Vagina (tissue), 2 donors: ENCODE measurements at regions not wholly inside any gene's neighbourhood (a gene's known extent, or its start where the extent isn't known, plus 50 kb on each side); places are given as distances from the start of the nearest gene placed in this dataset.

ENCODE experiments used
- DNase-seq, 2 donors: peaks; one replicate each; pipeline ENCODE4 v3.0.0-alpha.2; 2017; ENCODE audit errors: extremely low spot score in 2 of 2
- H3K27ac ChIP-seq: fragments of 200-600 bp; sonication (generic); one replicate; pipeline ENCODE4 v1.5.1; 2019
- H3K27me3 ChIP-seq: fragments of 200-600 bp; sonication (generic); one replicate; pipeline ENCODE4 v1.5.1; 2019
- H3K36me3 ChIP-seq, 2 donors: fragments of 200-600 bp; sonication (generic); one replicate each; pipeline ENCODE4 v1.5.1; 2017 to 2019
- H3K4me1 ChIP-seq: fragments of 200-600 bp; sonication (generic); one replicate; pipeline ENCODE4 v1.5.1; 2019
- H3K4me3 ChIP-seq, 2 donors: fragments of 200-600 bp; sonication (generic); 1 replicate in 1 of 2; 2 replicates in 1 of 2; pipeline ENCODE4 v1.5.1; 2016 to 2019
- H3K9me3 ChIP-seq: fragments of 200-600 bp; sonication (generic); one replicate; pipeline ENCODE4 v1.5.1; 2019
- POLR2A ChIP-seq, 2 donors: fragments of 450-650 bp; IDR thresholded peaks; one replicate each; pipeline ENCODE4 v1.6.1; 2017; ENCODE audit warnings: antibody characterized with exemption in 2 of 2, mild to moderate bottlenecking in 2 of 2, moderate library complexity in 2 of 2
- POLR2AphosphoS5 ChIP-seq, 2 donors: sonication (generic); formaldehyde crosslinking; IDR thresholded peaks; one replicate each; pipeline ENCODE4 v1.9.0; 2017; ENCODE audit warnings: antibody characterized with exemption in 2 of 2, mild to moderate bottlenecking in 2 of 2, low read depth in 1 of 2; ENCODE audit not compliant: insufficient read depth in 1 of 2
- intact Hi-C: fragments of 100-400 bp; cut with DNase I; formaldehyde crosslinking; loops from one replicate; pipeline ENCODE4 v1.15.1; 2023
- TF ChIP-seq, protein P1 (sequence below), 3 experiments: fragments of 450-650 bp in 2 of 3; fragments of 200-600 bp in 1 of 3; sonication (generic) in 1 of 3; IDR thresholded peaks; one replicate each; pipeline ENCODE4 v1.5.1; 2017 to 2019; ENCODE audit warnings: antibody characterized with exemption in 3 of 3, mild to moderate bottlenecking in 2 of 3, moderate library complexity in 2 of 3

DNA sequence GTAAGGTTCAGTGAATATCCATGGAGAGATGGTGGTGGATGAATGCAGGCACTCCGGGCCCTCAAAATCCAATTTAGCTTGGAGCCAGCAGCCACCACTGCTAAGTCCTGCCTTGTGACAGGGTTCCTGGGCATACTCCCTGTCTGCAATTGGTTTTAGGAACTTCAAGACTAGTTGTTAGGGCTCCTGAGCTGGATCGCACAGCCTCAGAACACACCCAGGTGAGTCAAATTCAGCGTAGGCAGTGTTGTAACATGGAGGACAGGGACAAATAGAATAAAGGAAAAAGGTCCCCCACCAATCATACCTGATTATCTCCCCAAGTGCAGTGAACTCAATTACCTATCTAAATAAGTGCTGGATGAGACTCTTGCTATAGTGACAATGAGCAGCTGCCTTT, 74.6 kb downstream of the PERP start:
- H3K27me3 ChIP-seq, result no peaks in the 10 kb centered on the region
- peak overlapping the region; percentile 81 for H3K27ac ChIP-seq
- H3K36me3 ChIP-seq, result no peaks in the 10 kb centered on the region
- peaks cover 29% of the 10 kb centered on the region for H3K4me1 ChIP-seq
- DNase-seq, result no peak
- H3K9me3 ChIP-seq, result no peaks in the 10 kb centered on the region
- H3K4me3 ChIP-seq, result no peak overlapping the region
- TF ChIP-seq POLR2AphosphoS5 (IDR thresholded peaks at IDR 0.05; ENCODE audit: insufficient read depth in 1 of 2, low read depth in 1 of 2), result peak in 1 of 2 donors; percentile 25
- TF ChIP-seq, protein P1, sequence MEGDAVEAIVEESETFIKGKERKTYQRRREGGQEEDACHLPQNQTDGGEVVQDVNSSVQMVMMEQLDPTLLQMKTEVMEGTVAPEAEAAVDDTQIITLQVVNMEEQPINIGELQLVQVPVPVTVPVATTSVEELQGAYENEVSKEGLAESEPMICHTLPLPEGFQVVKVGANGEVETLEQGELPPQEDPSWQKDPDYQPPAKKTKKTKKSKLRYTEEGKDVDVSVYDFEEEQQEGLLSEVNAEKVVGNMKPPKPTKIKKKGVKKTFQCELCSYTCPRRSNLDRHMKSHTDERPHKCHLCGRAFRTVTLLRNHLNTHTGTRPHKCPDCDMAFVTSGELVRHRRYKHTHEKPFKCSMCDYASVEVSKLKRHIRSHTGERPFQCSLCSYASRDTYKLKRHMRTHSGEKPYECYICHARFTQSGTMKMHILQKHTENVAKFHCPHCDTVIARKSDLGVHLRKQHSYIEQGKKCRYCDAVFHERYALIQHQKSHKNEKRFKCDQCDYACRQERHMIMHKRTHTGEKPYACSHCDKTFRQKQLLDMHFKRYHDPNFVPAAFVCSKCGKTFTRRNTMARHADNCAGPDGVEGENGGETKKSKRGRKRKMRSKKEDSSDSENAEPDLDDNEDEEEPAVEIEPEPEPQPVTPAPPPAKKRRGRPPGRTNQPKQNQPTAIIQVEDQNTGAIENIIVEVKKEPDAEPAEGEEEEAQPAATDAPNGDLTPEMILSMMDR (IDR thresholded peaks at IDR 0.05), result no peak
- no peak for TF ChIP-seq POLR2A (IDR thresholded peaks at IDR 0.05)
- intact Hi-C loops, result no loop called here

DNA sequence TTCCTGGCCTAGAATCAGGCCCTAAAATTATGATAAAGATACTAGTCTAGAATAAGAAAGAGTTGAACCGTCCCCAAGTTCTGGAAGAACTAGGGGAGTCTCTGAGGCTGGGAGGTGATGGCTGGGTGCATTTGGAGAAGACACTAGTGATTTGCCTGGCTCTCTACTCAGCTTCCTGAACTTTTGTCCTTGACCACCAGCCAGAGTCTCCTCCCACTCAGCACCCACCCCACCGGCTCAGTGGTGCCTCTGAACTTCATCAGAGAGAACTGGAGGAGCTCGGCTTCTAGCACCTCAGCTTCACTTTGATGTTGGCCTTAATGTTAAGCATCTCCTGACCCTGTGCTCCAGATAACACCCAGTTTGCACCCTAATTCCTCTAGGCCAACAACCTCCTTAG, 73.0 kb downstream of the PERP start:
- no peaks in the 10 kb centered on the region for H3K36me3 ChIP-seq
- H3K4me1 ChIP-seq, result peaks cover 22% of the 10 kb centered on the region
- H3K27me3 ChIP-seq, result no peaks in the 10 kb centered on the region
- no peak overlapping the region for H3K4me3 ChIP-seq
- intact Hi-C loops, result no loop called here
- no peak for DNase-seq
- H3K9me3 ChIP-seq, result no peaks in the 10 kb centered on the region
- no peak for TF ChIP-seq POLR2A (IDR thresholded peaks at IDR 0.05)
- TF ChIP-seq, protein P1 (IDR thresholded peaks at IDR 0.05), result no peak
- TF ChIP-seq POLR2AphosphoS5 (IDR thresholded peaks at IDR 0.05; ENCODE audit: insufficient read depth in 1 of 2, low read depth in 1 of 2), result no peak
- H3K27ac ChIP-seq, result peak overlapping the region; percentile 59

DNA sequence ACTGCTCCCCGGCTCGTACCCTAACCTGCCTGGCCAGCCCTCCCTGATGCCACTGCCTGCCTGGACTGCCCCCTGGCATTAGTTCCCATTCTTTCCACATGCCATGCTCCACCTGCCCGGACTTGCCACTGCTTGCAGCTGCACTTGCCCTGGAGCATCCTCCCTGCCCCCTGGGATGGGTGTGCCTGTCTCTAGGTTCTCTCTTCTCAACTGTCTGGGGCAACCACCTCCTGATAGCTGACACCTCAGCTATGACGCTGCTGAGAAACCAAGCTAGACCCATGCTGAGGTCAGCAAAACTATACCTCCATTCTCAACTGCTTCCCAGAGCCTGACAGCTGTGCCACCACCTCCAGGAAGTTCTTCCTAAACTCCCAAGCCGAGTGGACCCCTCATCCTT, 72.1 kb downstream of the PERP start:
- no peak for TF ChIP-seq POLR2A (IDR thresholded peaks at IDR 0.05)
- TF ChIP-seq, protein P1 (IDR thresholded peaks at IDR 0.05), result no peak
- peak; percentile 19 to 54 for TF ChIP-seq POLR2AphosphoS5 (IDR thresholded peaks at IDR 0.05; ENCODE audit: insufficient read depth in 1 of 2, low read depth in 1 of 2)
- intact Hi-C loops, result no loop called here
- Histone ChIP-seq H3K4me3 (no peak overlapping the region), H3K36me3 (no peaks in the 10 kb centered on the region), H3K27me3 (no peaks in the 10 kb centered on the region), H3K27ac (peak overlapping the region; percentile 59), H3K4me1 (peaks cover 22% of the 10 kb centered on the region), H3K9me3 (no peaks in the 10 kb centered on the region)
- DNase-seq, result no peak

DNA sequence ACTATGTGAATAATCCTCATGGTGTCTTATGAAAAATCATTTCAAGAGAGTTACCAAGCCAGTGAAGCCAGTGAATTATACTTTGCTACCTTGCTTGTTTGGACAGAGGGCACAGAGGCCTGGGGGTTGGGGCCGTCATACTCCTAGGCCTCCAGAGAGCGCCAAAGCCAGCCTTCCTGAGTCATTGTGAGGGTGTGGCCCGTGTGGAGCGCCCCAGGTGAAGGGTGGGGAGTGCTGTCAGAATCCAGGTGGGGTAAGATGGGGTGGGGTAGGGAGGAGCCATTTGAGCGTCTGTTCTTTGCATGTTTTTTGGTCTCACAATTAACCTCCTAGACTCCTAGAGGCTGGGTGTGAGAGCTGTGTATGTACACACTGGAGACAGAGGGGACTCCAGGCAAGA, 71.1 kb downstream of the PERP start:
- intact Hi-C loops, result no loop called here
- Histone ChIP-seq H3K27ac (peak overlapping the region; percentile 59), H3K4me3 (no peak overlapping the region), H3K36me3 (no peaks in the 10 kb centered on the region), H3K27me3 (no peaks in the 10 kb centered on the region), H3K9me3 (no peaks in the 10 kb centered on the region), H3K4me1 (peaks cover 11% of the 10 kb centered on the region)
- no peak for DNase-seq
- TF ChIP-seq POLR2A (IDR thresholded peaks at IDR 0.05) (no peak), POLR2AphosphoS5 (IDR thresholded peaks at IDR 0.05; ENCODE audit: insufficient read depth in 1 of 2, low read depth in 1 of 2) (no peak)
- TF ChIP-seq, protein P1 (IDR thresholded peaks at IDR 0.05), result no peak

DNA sequence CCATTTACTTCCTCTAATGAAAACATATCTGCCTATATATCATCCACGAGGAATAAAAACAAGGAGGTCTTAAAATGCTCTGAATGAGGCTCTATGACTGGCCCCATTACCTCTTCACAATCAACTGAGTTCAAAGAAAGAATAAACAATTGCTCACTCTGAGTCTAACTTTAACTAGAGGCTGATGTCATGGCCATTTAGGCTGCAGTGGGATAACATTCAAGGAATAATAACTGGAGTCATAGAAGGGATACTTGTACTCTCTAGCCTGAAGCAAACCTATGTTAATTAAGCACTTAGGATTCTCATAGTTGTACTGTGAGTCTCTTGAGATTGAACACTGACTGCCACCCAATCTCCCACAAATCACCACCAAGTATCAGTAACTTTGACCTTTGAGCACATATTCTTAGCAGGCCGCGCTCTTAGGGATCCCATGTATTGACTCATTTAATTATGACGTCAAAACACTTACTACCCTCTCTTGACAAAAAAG, 70.2 kb downstream of the PERP start:
- DNase-seq, result no peak
- Histone ChIP-seq H3K36me3 (no peaks in the 10 kb centered on the region), H3K4me3 (no peak overlapping the region), H3K4me1 (peaks cover 10% of the 10 kb centered on the region), H3K9me3 (no peaks in the 10 kb centered on the region), H3K27me3 (no peaks in the 10 kb centered on the region), H3K27ac (no peak overlapping the region)
- no peak for TF ChIP-seq POLR2AphosphoS5 (IDR thresholded peaks at IDR 0.05; ENCODE audit: insufficient read depth in 1 of 2, low read depth in 1 of 2)
- intact Hi-C loops, result no loop called here
